Pancreas (tissue), 10 donors: ENCODE measurements at regions not wholly inside any gene's neighbourhood (a gene's known extent, or its start where the extent isn't known, plus 50 kb on each side); places are given as distances from the start of the nearest gene placed in this dataset.

ENCODE experiments used
- ATAC-seq, 4 donors: fragments of 200-7000 bp; cut with Tn5 transposase; one replicate each; pipeline versions ENCODE4 v1.8.0 to v1.9.1; 2020; ENCODE audit warnings: mild to moderate bottlenecking in 4 of 4, moderate library complexity in 4 of 4
- DNase-seq, 6 donors: peaks; one replicate each; pipeline ENCODE4 v3.0.0-alpha.2; 2020
- FAIRE-seq: peaks from 2 replicates; lab custom pipeline; 2012; peaks lifted over from hg19 to GRCh38; lab: Jason Lieb, UNC
- H3K27ac ChIP-seq, 4 donors: fragments of 200-600 bp; sonication (generic); 1 replicate in 3 of 4; 2 replicates in 1 of 4; pipeline versions ENCODE4 v1.5.0 to v1.8.0; 2020
- H3K27me3 ChIP-seq, 4 donors: fragments of 200-600 bp; one replicate each; pipeline ENCODE4 v1.8.0; 2021
- H3K36me3 ChIP-seq, 3 donors: fragments of 200-600 bp; sonication (generic) in 1 of 3; one replicate each; pipeline versions ENCODE4 v1.5.0 to v1.8.0; 2020 to 2021
- H3K4me1 ChIP-seq, 3 donors: fragments of 200-600 bp; one replicate each; pipeline ENCODE4 v1.8.0; 2021
- H3K4me3 ChIP-seq, 4 donors: fragments of 200-600 bp; sonication (generic) in 2 of 4; one replicate each; pipeline versions ENCODE4 v1.5.0 to v1.8.0; 2020 to 2021
- H3K9me3 ChIP-seq, 4 donors: fragments of 200-600 bp; one replicate each; pipeline ENCODE4 v1.8.0; 2021
- CTCF ChIP-seq, 4 donors: fragments of 200-600 bp; sonication (generic) in 3 of 4; IDR thresholded peaks; one replicate each; pipeline versions ENCODE4 v1.5.0 to v1.8.0; 2021; ENCODE audit warnings: antibody characterized with exemption in 4 of 4
- WGBS, 2 donors: extraction: QIAGEN DNeasy Blood & Tissue Kit; methylation state at CpG; one replicate each; pipeline ENCODE4 v1.1.7; 2013; 5-methylcytosine and 5-hydroxymethylcytosine counted together
- intact Hi-C, 3 donors: fragments of 100-400 bp; cut with DNase I; formaldehyde crosslinking; loops; one replicate each; pipeline versions ENCODE4 v1.11.1 to v1.14.2; 2022
- donor health status: healthy with polysubstance abuse.
- donor health status: DM: no; HTN: no; CAD: no; lungs with moderate emphysema.
- donor health status: DM: no; HTN: no; CAD: no.
- donor health status: control.
- donor health status: control.
- donor health status: Bipolar disorder and iron deficiency.
- donor health status: DM: yes; HTN: yes; CAD: no.
- donor health status: DM: no; HTN: no; CAD: no.
- donor health status: DM: no; HTN: no; CAD: no.
- donor health status: DM: yes; HTN: yes; CAD: no.

GRCh38 chr1:193456811-193457280 is 270.4 kb upstream of the B3GALT2 start:
- Histone ChIP-seq H3K27ac (no peak overlapping the region), H3K4me3 (no peak overlapping the region), H3K9me3 (no peaks in the 10 kb centered on the region), H3K27me3 (no peaks in the 10 kb centered on the region), H3K36me3 (no peaks in the 10 kb centered on the region), H3K4me1 (no peaks in the 10 kb centered on the region)
- ATAC-seq (no peak), DNase-seq (no peak), FAIRE-seq (no peak)
- no peak for TF ChIP-seq CTCF (IDR thresholded peaks at IDR 0.05)
- 37 to 45% methylated on average over 2 of the region's 2 CpGs for WGBS, 2 donors
- intact Hi-C loops = no loop called here

GRCh38 chr1:193451606-193452005 is 265.2 kb upstream of the B3GALT2 start:
- ATAC-seq = no peak
- 80 to 95% methylated on average over 1 of the region's 1 CpG for WGBS, 2 donors
- Histone ChIP-seq H3K27ac (no peak overlapping the region), H3K4me1 (no peaks in the 10 kb centered on the region), H3K9me3 (no peaks in the 10 kb centered on the region), H3K4me3 (no peak overlapping the region), H3K36me3 (no peaks in the 10 kb centered on the region), H3K27me3 (no peaks in the 10 kb centered on the region)
- no peak for FAIRE-seq
- no peak for TF ChIP-seq CTCF (IDR thresholded peaks at IDR 0.05)
- intact Hi-C loops = no loop called here
- DNase-seq = no peak

GRCh38 chr1:193451001-193451400 is 264.6 kb upstream of the B3GALT2 start:
- H3K9me3 ChIP-seq = no peaks in the 10 kb centered on the region
- no peak overlapping the region for H3K4me3 ChIP-seq
- no peaks in the 10 kb centered on the region for H3K4me1 ChIP-seq
- no peak for ATAC-seq
- DNase-seq = no peak
- no peak overlapping the region for H3K27ac ChIP-seq
- WGBS, 2 donors = 55 to 70% methylated on average over 1 of the region's 1 CpG
- TF ChIP-seq CTCF (IDR thresholded peaks at IDR 0.05) = no peak
- intact Hi-C loops = no loop called here
- no peaks in the 10 kb centered on the region for H3K27me3 ChIP-seq
- no peak for FAIRE-seq
- no peaks in the 10 kb centered on the region for H3K36me3 ChIP-seq

GRCh38 chr1:193448682-193449461 is 262.5 kb upstream of the B3GALT2 start:
- Histone ChIP-seq H3K27me3 (no peaks in the 10 kb centered on the region), H3K36me3 (no peaks in the 10 kb centered on the region), H3K9me3 (no peaks in the 10 kb centered on the region), H3K4me3 (no peak overlapping the region), H3K4me1 (no peaks in the 10 kb centered on the region), H3K27ac (no peak overlapping the region)
- intact Hi-C loops = no loop called here
- WGBS, 2 donors = 48 to 56% methylated on average over 5 of the region's 5 CpGs
- ATAC-seq = no peak
- no peak for FAIRE-seq
- TF ChIP-seq CTCF (IDR thresholded peaks at IDR 0.05) = no peak
- no peak for DNase-seq

GRCh38 chr1:193443886-193444285 is 257.5 kb upstream of the B3GALT2 start:
- intact Hi-C loops = no loop called here
- H3K9me3 ChIP-seq = no peaks in the 10 kb centered on the region
- no peak for ATAC-seq
- H3K4me3 ChIP-seq = no peak overlapping the region
- H3K4me1 ChIP-seq = no peaks in the 10 kb centered on the region
- no peaks in the 10 kb centered on the region for H3K36me3 ChIP-seq
- FAIRE-seq = no peak
- DNase-seq = no peak
- 73 to 77% methylated on average over 2 of the region's 2 CpGs for whole genome bisulfite sequencing, 2 donors
- no peak for TF ChIP-seq CTCF (IDR thresholded peaks at IDR 0.05)
- H3K27ac ChIP-seq = no peak overlapping the region
- no peaks in the 10 kb centered on the region for H3K27me3 ChIP-seq
